K562 (cell line): ENCODE measurements at regions not wholly inside any gene's neighbourhood (a gene's known extent, or its start where the extent isn't known, plus 50 kb on each side); places are given as distances from the start of the nearest gene placed in this dataset.
"Not testable (repeated sequence)": the region's sequence is repeated elsewhere in the genome, so short reads cannot be mapped to it uniquely, and the experiment has no call there.

Source experiments
- HMG20A ChIP-seq: fragments of 450-650 bp; formaldehyde crosslinking; conservative IDR thresholded peaks from 2 replicates; pipeline ENCODE4 v1.4.0; 2020; ENCODE audit warnings: mild to moderate bottlenecking, mixed read lengths
- MAFF ChIP-seq: IDR thresholded peaks from 2 replicates; pipeline ENCODE4 v1.6.1; 2012; ENCODE audit warnings: low read length, improper control_type of control experiment
- RAD21 ChIP-seq, 2 experiments: fragments of 250-450 bp in 1 of 2; fragments of 450-650 bp in 1 of 2; sonication (Bioruptor Pico) in 1 of 2; formaldehyde crosslinking in 1 of 2; IDR thresholded peaks in 1 of 2; conservative IDR thresholded peaks in 1 of 2; 2 replicates each; pipeline versions ENCODE4 v1.4.0 to v1.8.0; 2020 to 2022; ENCODE audit warnings: mild to moderate bottlenecking in 2 of 2, moderate library complexity in 1 of 2
- SP2 ChIP-seq: IDR thresholded peaks from 2 replicates; pipeline ENCODE4 v1.6.1; 2011; ENCODE audit warnings: mild to moderate bottlenecking, low read depth, low read length, moderate library complexity; ENCODE audit not compliant: poor library complexity, severe bottlenecking; ENCODE audit errors: extremely low read depth
- SREBF2 ChIP-seq: sonication (generic); formaldehyde crosslinking; IDR thresholded peaks from 2 replicates; pipeline ENCODE4 v1.4.0; 2020; ENCODE audit warnings: mild to moderate bottlenecking, missing genetic modification reagents
- YY1 ChIP-seq, 3 experiments: IDR thresholded peaks; 2 replicates each; pipeline ENCODE4 v1.6.1; 2011; ENCODE audit warnings: low read length in 2 of 3, mild to moderate bottlenecking in 2 of 3, moderate library complexity in 2 of 3, borderline replicate concordance in 1 of 3, control low read depth in 1 of 3, low read depth in 1 of 3; ENCODE audit not compliant: insufficient read depth in 3 of 3, insufficient replicate concordance in 2 of 3, control insufficient read depth in 1 of 3, insufficient read length in 1 of 3; ENCODE audit errors: extremely low read depth in 1 of 3
- ZNF589 ChIP-seq: fragments of 200-800 bp; sonication (Bioruptor generic); IDR thresholded peaks from 2 replicates; pipeline ENCODE4 v1.6.1; 2016; ENCODE audit warnings: low read depth, missing genetic modification characterization, missing compliant biosample characterization
- TF ChIP-seq, protein P1 (sequence below): fragments of 250-450 bp; sonication (Bioruptor Pico); IDR thresholded peaks from 2 replicates; pipeline ENCODE4 v1.8.0; 2021; ENCODE audit warnings: mild to moderate bottlenecking, moderate library complexity

DNA sequence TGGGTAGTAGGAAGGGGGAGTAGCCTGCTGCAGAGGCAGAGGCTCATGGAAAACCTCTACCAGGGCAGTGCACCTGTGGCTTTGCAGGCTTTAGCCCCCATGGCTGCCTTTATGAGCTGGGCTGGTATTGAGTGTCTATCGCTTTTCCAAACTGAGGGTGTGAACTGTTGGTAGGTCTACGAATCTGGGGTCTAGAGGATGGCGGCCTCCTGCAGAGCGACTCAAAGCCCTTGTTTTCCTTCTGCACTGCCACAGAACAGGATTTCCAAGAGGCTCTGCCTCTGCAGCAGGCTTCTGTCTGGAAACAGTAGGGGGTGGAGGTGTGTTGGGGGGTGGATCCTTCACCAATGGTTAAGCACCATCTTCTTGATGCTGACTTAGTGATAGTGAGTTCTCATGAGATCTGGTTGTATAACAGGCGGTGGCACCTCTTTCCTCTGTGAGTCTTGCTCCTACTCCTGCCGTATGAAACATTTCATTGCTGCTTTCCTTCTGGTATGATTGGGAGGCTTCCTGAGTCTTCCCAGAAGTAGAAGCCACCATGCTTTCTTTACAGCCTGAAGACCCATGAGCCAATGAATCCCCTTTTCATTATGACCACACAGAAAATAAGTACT is 840.0 kb downstream of the FOXD4L5 start:
- TF ChIP-seq HMG20A (CRISPR knock-in tag); YY1 (IDR thresholded peaks at IDR 0.05; ENCODE audit: borderline replicate concordance in 1 of 3, control insufficient read depth in 1 of 3, extremely low read depth in 1 of 3, insufficient read depth in 3 of 3, insufficient read length in 1 of 3, insufficient replicate concordance in 2 of 3, low read depth in 1 of 3, low read length in 2 of 3); MAFF; SREBF2; SP2; ZNF589 (CRISPR knock-in tag); RAD21 (CRISPR knock-in tag; conservative IDR thresholded peaks at IDR 0.05 in 1 of 2, IDR thresholded peaks at IDR 0.05 in 1 of 2): not testable (repeated sequence)
- TF ChIP-seq, protein P1, sequence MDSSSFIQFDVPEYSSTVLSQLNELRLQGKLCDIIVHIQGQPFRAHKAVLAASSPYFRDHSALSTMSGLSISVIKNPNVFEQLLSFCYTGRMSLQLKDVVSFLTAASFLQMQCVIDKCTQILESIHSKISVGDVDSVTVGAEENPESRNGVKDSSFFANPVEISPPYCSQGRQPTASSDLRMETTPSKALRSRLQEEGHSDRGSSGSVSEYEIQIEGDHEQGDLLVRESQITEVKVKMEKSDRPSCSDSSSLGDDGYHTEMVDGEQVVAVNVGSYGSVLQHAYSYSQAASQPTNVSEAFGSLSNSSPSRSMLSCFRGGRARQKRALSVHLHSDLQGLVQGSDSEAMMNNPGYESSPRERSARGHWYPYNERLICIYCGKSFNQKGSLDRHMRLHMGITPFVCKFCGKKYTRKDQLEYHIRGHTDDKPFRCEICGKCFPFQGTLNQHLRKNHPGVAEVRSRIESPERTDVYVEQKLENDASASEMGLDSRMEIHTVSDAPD (CRISPR knock-in tag), result not testable (repeated sequence)
